HT1080 (cell line): ENCODE measurements at regions not wholly inside any gene's neighbourhood (a gene's known extent, or its start where the extent isn't known, plus 50 kb on each side); places are given as distances from the start of the nearest gene placed in this dataset.

ENCODE experiments used
- DNase-seq: peaks from one replicate; pipeline ENCODE4 v3.0.0-alpha.2; 2015; ENCODE audit warnings: low read depth

GRCh38 chr15:93658026-93658816 lies 569.2 kb upstream of the RGMA start:
- DNase-seq: no peak

- peak; percentile 8 for DNase-seq
Observed at GRCh38 chr15:93656041-93656440, 567.0 kb upstream of the RGMA start.

GRCh38 chr15:93649691-93650235 lies 560.8 kb upstream of the RGMA start:
- DNase-seq: no peak

- DNase-seq: no peak
Observed at GRCh38 chr15:93646193-93646592, 557.2 kb upstream of the RGMA start.

- no peak for DNase-seq
Observed at GRCh38 chr15:93645594-93645993, 556.6 kb upstream of the RGMA start.

GRCh38 chr15:93644595-93644994 lies 555.6 kb upstream of the RGMA start:
- DNase-seq: no peak

- no peak for DNase-seq
Observed at GRCh38 chr15:93640411-93640962, 551.5 kb upstream of the RGMA start.

GRCh38 chr15:93631958-93632618 lies 543.1 kb upstream of the RGMA start:
- peak; percentile 27 for DNase-seq

- DNase-seq: no peak
Observed at GRCh38 chr15:93619597-93619996, 530.6 kb upstream of the RGMA start.

- DNase-seq: no peak
Observed at GRCh38 chr15:93617443-93617842, 528.4 kb upstream of the RGMA start.

- no peak for DNase-seq
Observed at GRCh38 chr15:93614386-93615104, 525.5 kb upstream of the RGMA start.

GRCh38 chr15:93613386-93613785 lies 524.4 kb upstream of the RGMA start:
- no peak for DNase-seq

GRCh38 chr15:93612953-93613352 lies 523.9 kb upstream of the RGMA start:
- no peak for DNase-seq

GRCh38 chr15:93610944-93611343 lies 521.9 kb upstream of the RGMA start:
- peak; percentile 67 for DNase-seq

- no peak for DNase-seq
Observed at GRCh38 chr15:93608643-93609148, 519.7 kb upstream of the RGMA start.

- DNase-seq: no peak
Observed at GRCh38 chr15:93603550-93603949, 514.5 kb upstream of the RGMA start.

GRCh38 chr15:93587059-93587521 lies 498.1 kb upstream of the RGMA start:
- no peak for DNase-seq

GRCh38 chr15:93585012-93585411 lies 496.0 kb upstream of the RGMA start:
- no peak for DNase-seq

- no peak for DNase-seq
Observed at GRCh38 chr15:93583968-93584367, 495.0 kb upstream of the RGMA start.

GRCh38 chr15:93583552-93583951 lies 494.5 kb upstream of the RGMA start:
- DNase-seq: no peak

- no peak for DNase-seq
Observed at GRCh38 chr15:93570527-93570926, 481.5 kb upstream of the RGMA start.
